Endothelial cell of umbilical vein (primary cell): ENCODE measurements at regions not wholly inside any gene's neighbourhood (a gene's known extent, or its start where the extent isn't known, plus 50 kb on each side); places are given as distances from the start of the nearest gene placed in this dataset.

ENCODE experiments used
- BruUV-seq: library from RNA; stranded (reverse); fragments of 400-500 nt; replicated peaks from 2 replicates; lab custom pipeline; 2021; lab: Mats Ljungman, UMichigan
- CTCF ChIA-PET: fragments of 300-600, 350-600 bp; sonication (Branson Sonifier 250); formaldehyde crosslinking; loops from one replicate; lab custom pipeline; 2021; ENCODE audit warnings: antibody characterized with exemption, inconsistent platforms; lab: Charles Lee
- POLR2A ChIA-PET: fragments of 300-600, 350-600 bp; sonication (Branson Sonifier 250); formaldehyde crosslinking; loops from one replicate; lab custom pipeline; 2021; ENCODE audit warnings: antibody characterized with exemption, inconsistent platforms; lab: Charles Lee
- DNase-seq: peaks from one replicate; pipeline ENCODE4 v3.0.0-alpha.2; 2011; ENCODE audit warnings: low read depth, low spot score
- FAIRE-seq: peaks from 2 replicates; lab custom pipeline; 2011; peaks lifted over from hg19 to GRCh38; lab: Jason Lieb, UNC
- H2AFZ ChIP-seq: 2 replicates; pipeline ENCODE4 v1.6.0; 2012; ENCODE audit warnings: low read depth, low read length, control low read depth, inconsistent platforms
- H3K27ac ChIP-seq: 2 replicates; pipeline ENCODE4 v1.5.1; 2011; ENCODE audit warnings: low read depth, mild to moderate bottlenecking, control low read depth, low read length, moderate library complexity; ENCODE audit not compliant: insufficient read depth
- H3K27me3 ChIP-seq, 2 experiments: 2 replicates each; pipeline versions ENCODE4 v1.6.0 to v1.6.1; 2011; ENCODE audit warnings: low read length in 2 of 2, mixed read lengths in 1 of 2; ENCODE audit not compliant: control insufficient read depth in 2 of 2, insufficient read depth in 2 of 2
- H3K36me3 ChIP-seq, 2 experiments: 2 replicates in 1 of 2; 3 replicates in 1 of 2; pipeline ENCODE4 v1.5.1; 2011; ENCODE audit warnings: low read length in 2 of 2, mild to moderate bottlenecking in 1 of 2, moderate library complexity in 1 of 2; ENCODE audit not compliant: control insufficient read depth in 2 of 2, insufficient read depth in 2 of 2; ENCODE audit errors: extremely low read depth in 1 of 2
- H3K4me1 ChIP-seq: 3 replicates; pipeline ENCODE4 v1.5.1; 2011; ENCODE audit warnings: mild to moderate bottlenecking, low read length; ENCODE audit not compliant: control insufficient read depth, insufficient read depth; ENCODE audit errors: extremely low read depth
- H3K4me2 ChIP-seq: 2 replicates; pipeline ENCODE4 v1.6.1; 2011; ENCODE audit warnings: low read length, control low read depth, mixed read lengths; ENCODE audit not compliant: insufficient read depth
- H3K4me3 ChIP-seq, 3 experiments: fragments of 200-600 bp in 1 of 3; sonication (generic), shearing (Covaris generic) in 1 of 3; replicated peaks in 1 of 3; 2 replicates each; pipeline ENCODE4 v1.5.1; 2011 to 2016; ENCODE audit warnings: control low read depth in 3 of 3, low read length in 3 of 3, mild to moderate bottlenecking in 2 of 3, inconsistent platforms in 1 of 3, low read depth in 1 of 3, moderate library complexity in 1 of 3; ENCODE audit not compliant: insufficient read depth in 1 of 3
- H3K79me2 ChIP-seq: 2 replicates; pipeline ENCODE4 v1.6.0; 2012; ENCODE audit warnings: low read length, inconsistent platforms; ENCODE audit not compliant: control insufficient read depth, insufficient read depth
- H3K9ac ChIP-seq: replicated peaks from 2 replicates; pipeline ENCODE3; 2011; ENCODE audit warnings: low read length, control low read depth; ENCODE audit not compliant: insufficient read depth; ENCODE audit errors: extremely low read depth
- H3K9me1 ChIP-seq: replicated peaks from 3 replicates; pipeline ENCODE4 v1.6.0; 2011; ENCODE audit warnings: mild to moderate bottlenecking, low read length; ENCODE audit not compliant: control insufficient read depth, insufficient read depth; ENCODE audit errors: extremely low read depth
- H3K9me3 ChIP-seq: replicated peaks from 2 replicates; pipeline ENCODE4 v1.5.1; 2012; ENCODE audit warnings: low read length, inconsistent platforms; ENCODE audit not compliant: control insufficient read depth, insufficient read depth
- H4K20me1 ChIP-seq: replicated peaks from 2 replicates; pipeline ENCODE3; 2011; ENCODE audit warnings: mild to moderate bottlenecking, low read length; ENCODE audit not compliant: control insufficient read depth, insufficient read depth; ENCODE audit errors: extremely low read depth
- EZH2 ChIP-seq: IDR thresholded peaks from 2 replicates; pipeline ENCODE4 v1.6.1; 2012; ENCODE audit warnings: borderline replicate concordance, low read depth, mild to moderate bottlenecking, moderate library complexity, low read length, inconsistent platforms; ENCODE audit not compliant: severe bottlenecking
- MYC ChIP-seq: IDR thresholded peaks from one replicate; pipeline ENCODE4 v1.6.1; 2011; ENCODE audit warnings: mild to moderate bottlenecking, low read depth, low read length
- POLR2AphosphoS5 ChIP-seq: IDR thresholded peaks from 2 replicates; pipeline ENCODE4 v1.6.1; 2012; ENCODE audit warnings: low read depth, mild to moderate bottlenecking, control low read depth, low read length, moderate library complexity; ENCODE audit not compliant: insufficient read depth
- dilution Hi-C: fragments of 300-500 bp; cut with MboI; formaldehyde crosslinking; loops from one replicate; pipeline ENCODE4 v1.15.0; 2019; ENCODE audit warnings: low sequenced_read_pairs; ENCODE audit not compliant: extremely low pct_ligation_motif_present
- intact Hi-C: fragments of 100-400 bp; cut with micrococcal nuclease; formaldehyde crosslinking; loops from one replicate; pipeline ENCODE4 v1.10.0; 2022
- TF ChIP-seq, protein P1 (sequence below): IDR thresholded peaks from 2 replicates; pipeline ENCODE4 v1.6.1; 2011; ENCODE audit not compliant: insufficient read depth, insufficient read length

DNA sequence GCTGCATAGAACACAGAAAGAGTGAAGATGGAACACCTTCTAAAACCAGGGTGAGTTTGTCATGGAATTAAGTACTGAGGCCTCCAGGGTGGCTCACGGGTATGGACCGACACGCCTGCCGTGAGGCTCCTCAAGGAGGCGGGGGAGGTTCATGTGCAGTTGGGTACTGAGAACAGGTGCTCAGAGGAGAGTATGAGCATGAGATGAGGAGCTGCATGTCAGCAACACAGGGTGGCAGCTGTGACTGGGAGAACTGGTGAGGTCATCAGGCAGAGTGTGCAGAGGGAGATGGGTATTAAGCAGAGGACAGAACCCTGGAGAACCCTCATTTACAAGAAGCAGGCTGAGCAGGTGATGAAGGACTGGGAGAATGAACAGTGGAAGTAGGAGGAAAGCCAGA is 63.2 kb upstream of the KLHL29 start:
- no peak overlapping the region for H2AFZ ChIP-seq
- ChIA-PET POLR2A (no interaction called here), CTCF (interaction anchor here (1.0 kb wide), 1 partner anchor 9 kb away, joined by 4 read pairs; no protein-coding TSS in a partner anchor)
- H3K9ac ChIP-seq, result no peak overlapping the region
- no peak for TF ChIP-seq EZH2
- no peak overlapping the region for H3K4me2 ChIP-seq
- H3K27ac ChIP-seq, result no peak overlapping the region
- no peak overlapping the region for H3K4me3 ChIP-seq
- FAIRE-seq, result no peak
- no TSS peak for BruUV-seq
- H3K4me1 ChIP-seq, result no peaks in the 10 kb centered on the region
- no peaks in the 10 kb centered on the region for H3K27me3 ChIP-seq
- no peaks in the 10 kb centered on the region for H4K20me1 ChIP-seq
- no peaks in the 10 kb centered on the region for H3K79me2 ChIP-seq
- dilution Hi-C loops, result no loop called here
- intact Hi-C loops, result no loop called here
- DNase-seq, result no peak
- no peaks in the 10 kb centered on the region for H3K9me1 ChIP-seq
- no peaks in the 10 kb centered on the region for H3K36me3 ChIP-seq
- H3K9me3 ChIP-seq, result no peaks in the 10 kb centered on the region

DNA sequence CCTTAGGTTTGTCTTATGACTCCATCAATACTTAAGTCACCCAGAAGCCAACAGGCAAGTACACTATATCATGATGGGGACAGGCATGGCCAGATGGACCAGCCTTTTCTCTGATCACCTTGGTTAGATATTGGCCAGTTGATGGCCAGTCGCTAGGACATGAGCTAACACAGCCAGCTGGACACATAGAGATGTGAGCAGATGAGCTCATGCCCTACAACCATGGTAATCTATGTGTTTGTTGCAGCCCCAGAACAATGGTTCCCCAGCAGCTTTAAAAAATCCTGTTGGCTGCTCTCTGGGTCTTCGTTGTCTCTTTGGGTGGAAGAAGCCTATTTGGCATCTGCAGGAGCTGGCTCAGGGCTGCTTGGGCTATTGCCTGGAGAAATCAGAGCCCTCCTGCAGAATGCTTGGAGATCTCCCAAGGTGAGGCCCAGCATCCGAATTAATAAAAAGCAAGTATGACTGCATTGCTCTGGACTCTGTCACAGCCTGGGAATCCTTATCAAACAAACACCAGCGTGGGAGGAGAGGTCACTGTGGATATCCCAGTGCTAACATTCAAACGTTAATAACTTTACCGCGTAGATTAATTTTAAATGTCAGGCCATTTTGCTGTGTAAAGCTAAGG is 62.3 kb upstream of the KLHL29 start:
- Histone ChIP-seq H3K27me3 (no peaks in the 10 kb centered on the region), H3K4me2 (no peak overlapping the region), H3K79me2 (no peaks in the 10 kb centered on the region), H4K20me1 (no peaks in the 10 kb centered on the region), H3K9me1 (no peaks in the 10 kb centered on the region), H3K4me1 (no peaks in the 10 kb centered on the region), H3K9me3 (no peaks in the 10 kb centered on the region), H3K4me3 (no peak overlapping the region), H3K36me3 (no peaks in the 10 kb centered on the region), H2AFZ (no peak overlapping the region), H3K9ac (no peak overlapping the region), H3K27ac (no peak overlapping the region)
- POLR2A ChIA-PET, result no interaction called here
- intact Hi-C loops, result no loop called here
- no peak for DNase-seq
- CTCF ChIA-PET, result interaction anchor here (1.0 kb wide), 1 partner anchor 10 kb away, joined by 3 read pairs; no protein-coding TSS in a partner anchor
- dilution Hi-C loops, result no loop called here
- no peak for FAIRE-seq
- TF ChIP-seq MYC (no peak), POLR2AphosphoS5 (no peak)
- TF ChIP-seq, protein P1, sequence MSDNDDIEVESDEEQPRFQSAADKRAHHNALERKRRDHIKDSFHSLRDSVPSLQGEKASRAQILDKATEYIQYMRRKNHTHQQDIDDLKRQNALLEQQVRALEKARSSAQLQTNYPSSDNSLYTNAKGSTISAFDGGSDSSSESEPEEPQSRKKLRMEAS, result no peak
- no TSS peak for BruUV-seq
